HEK293 (cell line): ENCODE measurements at regions not wholly inside any gene's neighbourhood (a gene's known extent, or its start where the extent isn't known, plus 50 kb on each side); places are given as distances from the start of the nearest gene placed in this dataset.

Experiments
- CTCF ChIA-PET: fragments of 350-600 bp; formaldehyde crosslinking; extraction: SDS; loops from one replicate; lab custom pipeline; 2021; ENCODE audit warnings: antibody characterized with exemption; lab: Yijun Ruan, JAX
- POLR2A ChIA-PET: fragments of 300-600 bp; formaldehyde crosslinking; extraction: SDS; loops from one replicate; lab custom pipeline; 2020; ENCODE audit warnings: antibody characterized with exemption, inconsistent platforms; lab: Yijun Ruan, JAX
- H3K27ac ChIP-seq: fragments of 200-500 bp; sonication (Bioruptor generic); 2 replicates; pipeline ENCODE4 v1.5.1; 2014; ENCODE audit warnings: low read depth, low read length, control low read depth, inconsistent platforms; ENCODE audit errors: extremely low read depth
- H3K36me3 ChIP-seq, 2 experiments: fragments of 200-500 bp in 1 of 2; sonication (Bioruptor generic) in 1 of 2; 1 replicate in 1 of 2; 2 replicates in 1 of 2; pipeline ENCODE4 v1.5.1; 2014 to 2017; ENCODE audit warnings: inconsistent platforms in 2 of 2, low read length in 2 of 2; ENCODE audit not compliant: control insufficient read depth in 2 of 2, insufficient read depth in 1 of 2
- H3K4me1 ChIP-seq: fragments of 200-500 bp; sonication (Bioruptor generic); 2 replicates; pipeline ENCODE4 v1.5.1; 2014; ENCODE audit warnings: mild to moderate bottlenecking, low read length, inconsistent platforms; ENCODE audit not compliant: control insufficient read depth, insufficient read depth
- H3K4me3 ChIP-seq: 2 replicates; pipeline ENCODE4 v1.5.1; 2011; ENCODE audit warnings: low read depth, mild to moderate bottlenecking, control low read depth, low read length, moderate library complexity
- H3K9me3 ChIP-seq: fragments of 200-500 bp; sonication (Bioruptor generic); 2 replicates; pipeline ENCODE4 v1.5.1; 2014; ENCODE audit warnings: low read depth, low read length, inconsistent platforms; ENCODE audit not compliant: control insufficient read depth, insufficient read depth
- HOXD13 ChIP-seq: sonication (generic); formaldehyde crosslinking; IDR thresholded peaks from 2 replicates; pipeline ENCODE4 v1.8.0; 2022; ENCODE audit warnings: missing genetic modification reagents, borderline replicate concordance
- RBAK ChIP-seq: fragments of 450-650 bp; formaldehyde crosslinking; IDR thresholded peaks from 2 replicates; pipeline ENCODE4 v1.5.1; 2016; ENCODE audit warnings: missing biosample characterization, missing genetic modification characterization
- YY2 ChIP-seq: fragments of 450-650 bp; formaldehyde crosslinking; IDR thresholded peaks from 2 replicates; pipeline ENCODE4 v1.5.1; 2016; ENCODE audit warnings: missing biosample characterization, missing genetic modification characterization
- ZNF114 ChIP-seq: fragments of 450-650 bp; formaldehyde crosslinking; IDR thresholded peaks from 2 replicates; pipeline ENCODE4 v1.5.0; 2017; ENCODE audit warnings: missing biosample characterization, missing genetic modification characterization
- ZNF140 ChIP-seq: fragments of 450-650 bp; formaldehyde crosslinking; IDR thresholded peaks from 2 replicates; pipeline ENCODE4 v1.5.1; 2016; ENCODE audit warnings: missing biosample characterization, missing genetic modification characterization
- ZNF223 ChIP-seq: fragments of 450-650 bp; formaldehyde crosslinking; IDR thresholded peaks from 2 replicates; pipeline ENCODE4 v1.5.1; 2016; ENCODE audit warnings: missing biosample characterization, missing genetic modification characterization
- ZNF311 ChIP-seq: fragments of 450-650 bp; formaldehyde crosslinking; IDR thresholded peaks from 2 replicates; pipeline ENCODE4 v1.5.1; 2017; ENCODE audit warnings: missing biosample characterization, missing genetic modification characterization, borderline replicate concordance
- ZNF37A ChIP-seq: fragments of 450-650 bp; IDR thresholded peaks from 2 replicates; pipeline ENCODE4 v1.5.1; 2018; ENCODE audit warnings: missing biosample characterization, missing genetic modification characterization
- ZNF423 ChIP-seq: fragments of 450-650 bp; formaldehyde crosslinking; IDR thresholded peaks from 2 replicates; pipeline ENCODE4 v1.5.1; 2016; ENCODE audit warnings: missing biosample characterization, missing genetic modification characterization
- ZNF529 ChIP-seq: fragments of 450-650 bp; formaldehyde crosslinking; IDR thresholded peaks from 2 replicates; pipeline ENCODE4 v1.5.1; 2017; ENCODE audit warnings: missing genetic modification characterization, missing biosample characterization; ENCODE audit not compliant: insufficient replicate concordance
- ZNF624 ChIP-seq: fragments of 450-650 bp; formaldehyde crosslinking; IDR thresholded peaks from 2 replicates; pipeline ENCODE4 v1.5.1; 2017; ENCODE audit warnings: missing biosample characterization, missing genetic modification characterization
- ZNF76 ChIP-seq: fragments of 450-650 bp; formaldehyde crosslinking; IDR thresholded peaks from 2 replicates; pipeline ENCODE4; 2016; ENCODE audit warnings: low read depth, missing biosample characterization, missing genetic modification characterization, borderline replicate concordance
- ZNF768 ChIP-seq: fragments of 450-650 bp; formaldehyde crosslinking; IDR thresholded peaks from 2 replicates; pipeline ENCODE4 v1.5.1; 2018; ENCODE audit warnings: missing biosample characterization, mild to moderate bottlenecking, missing genetic modification characterization
- TF ChIP-seq, protein P1 (sequence below): IDR thresholded peaks from 2 replicates; pipeline ENCODE4 v1.6.1; 2011; ENCODE audit warnings: mild to moderate bottlenecking, low read depth, low read length, borderline replicate concordance
- TF ChIP-seq, protein P2 (sequence below): fragments of 450-650 bp; formaldehyde crosslinking; IDR thresholded peaks from 2 replicates; pipeline ENCODE4 v1.5.1; 2016; ENCODE audit warnings: missing biosample characterization, missing genetic modification characterization
- TF ChIP-seq, protein P3 (sequence below): fragments of 450-650 bp; formaldehyde crosslinking; IDR thresholded peaks from 2 replicates; pipeline ENCODE4 v1.5.0; 2017; ENCODE audit warnings: missing biosample characterization, missing genetic modification characterization, borderline replicate concordance
- TF ChIP-seq, protein P4 (sequence below): fragments of 450-650 bp; formaldehyde crosslinking; IDR thresholded peaks from 2 replicates; pipeline ENCODE4 v1.5.1; 2016; ENCODE audit warnings: missing biosample characterization, missing genetic modification characterization, borderline replicate concordance
- TF ChIP-seq, protein P5 (sequence below): fragments of 450-650 bp; IDR thresholded peaks from 2 replicates; pipeline ENCODE4 v1.5.1; 2018; ENCODE audit warnings: missing biosample characterization, mild to moderate bottlenecking, missing genetic modification characterization
- TF ChIP-seq, protein P6 (sequence below): fragments of 450-650 bp; formaldehyde crosslinking; IDR thresholded peaks from 2 replicates; pipeline ENCODE4 v1.5.1; 2017; ENCODE audit warnings: missing biosample characterization, mild to moderate bottlenecking, missing genetic modification characterization, moderate library complexity

DNA sequence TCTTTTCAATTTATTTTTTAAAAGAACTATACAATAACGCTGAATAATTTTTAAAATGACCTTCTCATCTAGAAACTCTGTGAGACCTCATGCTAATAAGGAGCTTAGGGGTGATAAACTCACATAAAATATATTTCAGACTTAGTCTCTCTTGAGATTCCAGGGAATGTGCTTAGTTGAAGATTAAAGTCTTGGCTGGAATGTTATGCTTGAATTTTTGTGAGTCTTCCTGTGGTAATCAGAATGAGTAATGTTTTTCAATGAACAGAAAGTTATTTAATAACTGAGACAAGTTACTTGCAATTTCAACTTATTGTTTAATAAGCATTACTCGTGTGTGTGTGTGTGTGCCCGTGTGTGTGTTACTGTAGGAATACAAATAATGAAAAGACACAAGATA lies 379.9 kb upstream of the EPHA7 start:
- Histone ChIP-seq H3K36me3 (no peaks in the 10 kb centered on the region), H3K27ac (no peak overlapping the region), H3K4me1 (no peaks in the 10 kb centered on the region), H3K9me3 (no peaks in the 10 kb centered on the region)
- CTCF ChIA-PET: no interaction called here
- POLR2A ChIA-PET: no interaction called here
- no peak for TF ChIP-seq ZNF311
- TF ChIP-seq, protein P1, sequence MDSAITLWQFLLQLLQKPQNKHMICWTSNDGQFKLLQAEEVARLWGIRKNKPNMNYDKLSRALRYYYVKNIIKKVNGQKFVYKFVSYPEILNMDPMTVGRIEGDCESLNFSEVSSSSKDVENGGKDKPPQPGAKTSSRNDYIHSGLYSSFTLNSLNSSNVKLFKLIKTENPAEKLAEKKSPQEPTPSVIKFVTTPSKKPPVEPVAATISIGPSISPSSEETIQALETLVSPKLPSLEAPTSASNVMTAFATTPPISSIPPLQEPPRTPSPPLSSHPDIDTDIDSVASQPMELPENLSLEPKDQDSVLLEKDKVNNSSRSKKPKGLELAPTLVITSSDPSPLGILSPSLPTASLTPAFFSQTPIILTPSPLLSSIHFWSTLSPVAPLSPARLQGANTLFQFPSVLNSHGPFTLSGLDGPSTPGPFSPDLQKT: no peak
- no peak for TF ChIP-seq ZNF37A (tag by site-specific recombination)
- TF ChIP-seq HOXD13: no peak
- no peak for TF ChIP-seq RBAK (tag by site-specific recombination)
- TF ChIP-seq ZNF529 (tag by site-specific recombination): no peak
- TF ChIP-seq, protein P2, sequence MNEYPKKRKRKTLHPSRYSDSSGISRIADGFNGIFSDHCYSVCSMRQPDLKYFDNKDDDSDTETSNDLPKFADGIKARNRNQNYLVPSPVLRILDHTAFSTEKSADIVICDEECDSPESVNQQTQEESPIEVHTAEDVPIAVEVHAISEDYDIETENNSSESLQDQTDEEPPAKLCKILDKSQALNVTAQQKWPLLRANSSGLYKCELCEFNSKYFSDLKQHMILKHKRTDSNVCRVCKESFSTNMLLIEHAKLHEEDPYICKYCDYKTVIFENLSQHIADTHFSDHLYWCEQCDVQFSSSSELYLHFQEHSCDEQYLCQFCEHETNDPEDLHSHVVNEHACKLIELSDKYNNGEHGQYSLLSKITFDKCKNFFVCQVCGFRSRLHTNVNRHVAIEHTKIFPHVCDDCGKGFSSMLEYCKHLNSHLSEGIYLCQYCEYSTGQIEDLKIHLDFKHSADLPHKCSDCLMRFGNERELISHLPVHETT (tag by site-specific recombination): no peak
- TF ChIP-seq ZNF140: no peak
- TF ChIP-seq ZNF76 (tag by site-specific recombination): no peak
- TF ChIP-seq ZNF223 (tag by site-specific recombination): no peak
- TF ChIP-seq ZNF624 (tag by site-specific recombination): no peak
- TF ChIP-seq, protein P3, sequence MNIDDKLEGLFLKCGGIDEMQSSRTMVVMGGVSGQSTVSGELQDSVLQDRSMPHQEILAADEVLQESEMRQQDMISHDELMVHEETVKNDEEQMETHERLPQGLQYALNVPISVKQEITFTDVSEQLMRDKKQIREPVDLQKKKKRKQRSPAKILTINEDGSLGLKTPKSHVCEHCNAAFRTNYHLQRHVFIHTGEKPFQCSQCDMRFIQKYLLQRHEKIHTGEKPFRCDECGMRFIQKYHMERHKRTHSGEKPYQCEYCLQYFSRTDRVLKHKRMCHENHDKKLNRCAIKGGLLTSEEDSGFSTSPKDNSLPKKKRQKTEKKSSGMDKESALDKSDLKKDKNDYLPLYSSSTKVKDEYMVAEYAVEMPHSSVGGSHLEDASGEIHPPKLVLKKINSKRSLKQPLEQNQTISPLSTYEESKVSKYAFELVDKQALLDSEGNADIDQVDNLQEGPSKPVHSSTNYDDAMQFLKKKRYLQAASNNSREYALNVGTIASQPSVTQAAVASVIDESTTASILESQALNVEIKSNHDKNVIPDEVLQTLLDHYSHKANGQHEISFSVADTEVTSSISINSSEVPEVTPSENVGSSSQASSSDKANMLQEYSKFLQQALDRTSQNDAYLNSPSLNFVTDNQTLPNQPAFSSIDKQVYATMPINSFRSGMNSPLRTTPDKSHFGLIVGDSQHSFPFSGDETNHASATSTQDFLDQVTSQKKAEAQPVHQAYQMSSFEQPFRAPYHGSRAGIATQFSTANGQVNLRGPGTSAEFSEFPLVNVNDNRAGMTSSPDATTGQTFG (tag by site-specific recombination): no peak
- no peak for TF ChIP-seq ZNF114 (tag by site-specific recombination)
- TF ChIP-seq, protein P4, sequence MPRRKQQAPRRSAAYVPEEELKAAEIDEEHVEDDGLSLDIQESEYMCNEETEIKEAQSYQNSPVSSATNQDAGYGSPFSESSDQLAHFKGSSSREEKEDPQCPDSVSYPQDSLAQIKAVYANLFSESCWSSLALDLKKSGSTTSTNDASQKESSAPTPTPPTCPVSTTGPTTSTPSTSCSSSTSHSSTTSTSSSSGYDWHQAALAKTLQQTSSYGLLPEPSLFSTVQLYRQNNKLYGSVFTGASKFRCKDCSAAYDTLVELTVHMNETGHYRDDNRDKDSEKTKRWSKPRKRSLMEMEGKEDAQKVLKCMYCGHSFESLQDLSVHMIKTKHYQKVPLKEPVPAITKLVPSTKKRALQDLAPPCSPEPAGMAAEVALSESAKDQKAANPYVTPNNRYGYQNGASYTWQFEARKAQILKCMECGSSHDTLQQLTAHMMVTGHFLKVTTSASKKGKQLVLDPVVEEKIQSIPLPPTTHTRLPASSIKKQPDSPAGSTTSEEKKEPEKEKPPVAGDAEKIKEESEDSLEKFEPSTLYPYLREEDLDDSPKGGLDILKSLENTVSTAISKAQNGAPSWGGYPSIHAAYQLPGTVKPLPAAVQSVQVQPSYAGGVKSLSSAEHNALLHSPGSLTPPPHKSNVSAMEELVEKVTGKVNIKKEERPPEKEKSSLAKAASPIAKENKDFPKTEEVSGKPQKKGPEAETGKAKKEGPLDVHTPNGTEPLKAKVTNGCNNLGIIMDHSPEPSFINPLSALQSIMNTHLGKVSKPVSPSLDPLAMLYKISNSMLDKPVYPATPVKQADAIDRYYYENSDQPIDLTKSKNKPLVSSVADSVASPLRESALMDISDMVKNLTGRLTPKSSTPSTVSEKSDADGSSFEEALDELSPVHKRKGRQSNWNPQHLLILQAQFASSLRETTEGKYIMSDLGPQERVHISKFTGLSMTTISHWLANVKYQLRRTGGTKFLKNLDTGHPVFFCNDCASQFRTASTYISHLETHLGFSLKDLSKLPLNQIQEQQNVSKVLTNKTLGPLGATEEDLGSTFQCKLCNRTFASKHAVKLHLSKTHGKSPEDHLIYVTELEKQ: no peak
- TF ChIP-seq, protein P5, sequence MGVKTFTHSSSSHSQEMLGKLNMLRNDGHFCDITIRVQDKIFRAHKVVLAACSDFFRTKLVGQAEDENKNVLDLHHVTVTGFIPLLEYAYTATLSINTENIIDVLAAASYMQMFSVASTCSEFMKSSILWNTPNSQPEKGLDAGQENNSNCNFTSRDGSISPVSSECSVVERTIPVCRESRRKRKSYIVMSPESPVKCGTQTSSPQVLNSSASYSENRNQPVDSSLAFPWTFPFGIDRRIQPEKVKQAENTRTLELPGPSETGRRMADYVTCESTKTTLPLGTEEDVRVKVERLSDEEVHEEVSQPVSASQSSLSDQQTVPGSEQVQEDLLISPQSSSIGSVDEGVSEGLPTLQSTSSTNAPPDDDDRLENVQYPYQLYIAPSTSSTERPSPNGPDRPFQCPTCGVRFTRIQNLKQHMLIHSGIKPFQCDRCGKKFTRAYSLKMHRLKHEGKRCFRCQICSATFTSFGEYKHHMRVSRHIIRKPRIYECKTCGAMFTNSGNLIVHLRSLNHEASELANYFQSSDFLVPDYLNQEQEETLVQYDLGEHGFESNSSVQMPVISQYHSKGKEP (tag by site-specific recombination): no peak
- no peak for TF ChIP-seq ZNF768 (tag by site-specific recombination)
- TF ChIP-seq YY2 (tag by site-specific recombination): no peak
- TF ChIP-seq ZNF423 (tag by site-specific recombination): no peak
- TF ChIP-seq, protein P6, sequence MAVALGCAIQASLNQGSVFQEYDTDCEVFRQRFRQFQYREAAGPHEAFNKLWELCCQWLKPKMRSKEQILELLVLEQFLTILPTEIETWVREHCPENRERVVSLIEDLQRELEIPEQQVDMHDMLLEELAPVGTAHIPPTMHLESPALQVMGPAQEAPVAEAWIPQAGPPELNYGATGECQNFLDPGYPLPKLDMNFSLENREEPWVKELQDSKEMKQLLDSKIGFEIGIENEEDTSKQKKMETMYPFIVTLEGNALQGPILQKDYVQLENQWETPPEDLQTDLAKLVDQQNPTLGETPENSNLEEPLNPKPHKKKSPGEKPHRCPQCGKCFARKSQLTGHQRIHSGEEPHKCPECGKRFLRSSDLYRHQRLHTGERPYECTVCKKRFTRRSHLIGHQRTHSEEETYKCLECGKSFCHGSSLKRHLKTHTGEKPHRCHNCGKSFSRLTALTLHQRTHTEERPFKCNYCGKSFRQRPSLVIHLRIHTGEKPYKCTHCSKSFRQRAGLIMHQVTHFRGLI (tag by site-specific recombination): no peak
- TF ChIP-seq, all 188 proteins: peak for 0
- H3K4me3 ChIP-seq: no peak overlapping the region
